KOPT-K1 (cell line): ENCODE measurements at regions not wholly inside any gene's neighbourhood (a gene's known extent, or its start where the extent isn't known, plus 50 kb on each side); places are given as distances from the start of the nearest gene placed in this dataset.

ENCODE experiments used
- H3K27ac ChIP-seq: fragments of 200-600 bp; sonication (generic); 2 replicates; pipeline ENCODE4 v1.5.1; 2016; ENCODE audit warnings: antibody characterized with exemption, mild to moderate bottlenecking, low read depth, low read length; ENCODE audit not compliant: poor library complexity, severe bottlenecking
- H3K36me3 ChIP-seq: fragments of 200-600 bp; sonication (generic); 2 replicates; pipeline ENCODE4 v1.5.1; 2017; ENCODE audit warnings: antibody characterized with exemption, mild to moderate bottlenecking, low read length, moderate library complexity; ENCODE audit not compliant: insufficient read depth
- H3K9me3 ChIP-seq: fragments of 200-600 bp; sonication (generic); 2 replicates; pipeline ENCODE4 v1.5.1; 2017; ENCODE audit warnings: antibody characterized with exemption, low read length, mild to moderate bottlenecking; ENCODE audit not compliant: insufficient read depth, poor library complexity, severe bottlenecking

DNA sequence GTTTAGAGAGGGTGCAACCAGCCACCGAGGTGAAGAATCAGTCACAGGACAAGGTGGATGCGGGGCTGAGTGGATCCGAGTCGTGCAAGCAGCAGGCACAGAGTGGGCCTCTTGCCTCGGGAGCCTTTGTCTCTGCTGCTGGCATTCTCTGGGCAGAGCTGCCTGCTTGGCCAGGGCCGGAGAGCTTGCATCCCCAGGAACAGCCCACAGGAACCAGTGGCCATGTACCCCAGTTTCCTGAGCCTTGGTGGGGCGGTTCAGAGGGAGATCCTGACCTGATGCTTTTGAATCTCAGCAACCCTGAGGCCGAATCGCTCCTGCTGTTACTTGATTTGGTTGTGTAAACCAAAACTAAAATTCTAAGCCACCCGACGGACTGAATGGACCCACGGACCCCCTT is 50.1 kb upstream of the EIF5 start:
- Histone ChIP-seq H3K36me3 (no peaks in the 10 kb centered on the region), H3K27ac (no peak overlapping the region), H3K9me3 (no peaks in the 10 kb centered on the region)
